Gastroesophageal sphincter (tissue), 4 donors: ENCODE measurements at regions not wholly inside any gene's neighbourhood (a gene's known extent, or its start where the extent isn't known, plus 50 kb on each side); places are given as distances from the start of the nearest gene placed in this dataset.

Experiments
- ATAC-seq: fragments of 150-250 bp; one replicate; pipeline ENCODE4 v1.9.1; 2016; ENCODE audit warnings: mild to moderate bottlenecking, moderate library complexity
- H3K27ac ChIP-seq, 4 donors: fragments of 200-600 bp; sonication (generic) in 3 of 4; 1 replicate in 3 of 4; 2 replicates in 1 of 4; pipeline ENCODE4 v1.5.1; 2016 to 2019
- H3K27me3 ChIP-seq: fragments of 200-600 bp; sonication (generic); one replicate; pipeline ENCODE4 v1.5.1; 2019
- H3K36me3 ChIP-seq, 2 donors: fragments of 200-600 bp; sonication (generic); one replicate each; pipeline ENCODE4 v1.5.1; 2019; ENCODE audit warnings: control low read depth in 1 of 2
- H3K4me1 ChIP-seq, 3 donors: fragments of 200-600 bp; sonication (generic); 1 replicate in 2 of 3; 2 replicates in 1 of 3; pipeline ENCODE4 v1.5.1; 2016 to 2019; ENCODE audit warnings: control low read depth in 2 of 3
- H3K4me3 ChIP-seq, 2 donors: fragments of 200-600 bp; sonication (generic); one replicate each; pipeline ENCODE4 v1.5.1; 2019; ENCODE audit warnings: mild to moderate bottlenecking in 1 of 2, moderate library complexity in 1 of 2
- H3K9me3 ChIP-seq, 3 donors: fragments of 200-600 bp; sonication (generic); one replicate each; pipeline ENCODE4 v1.5.1; 2017 to 2019; ENCODE audit warnings: control low read depth in 2 of 3
- EP300 ChIP-seq: sonication (generic); formaldehyde crosslinking; IDR thresholded peaks from one replicate; pipeline ENCODE4 v1.6.1; 2017; ENCODE audit warnings: antibody characterized with exemption, mild to moderate bottlenecking
- POLR2A ChIP-seq, 2 donors: fragments of 450-650 bp; IDR thresholded peaks; one replicate each; pipeline ENCODE4 v1.6.1; 2017; ENCODE audit warnings: antibody characterized with exemption in 2 of 2, mild to moderate bottlenecking in 2 of 2, moderate library complexity in 1 of 2
- POLR2AphosphoS5 ChIP-seq: sonication (generic); formaldehyde crosslinking; IDR thresholded peaks from one replicate; pipeline ENCODE4 v1.6.1; 2017; ENCODE audit warnings: antibody characterized with exemption
- WGBS, 2 donors: methylation state at CpG; one replicate each; pipeline ENCODE4 v1.1.5; 2018; ENCODE audit warnings: low coverage in 1 of 2; 5-methylcytosine and 5-hydroxymethylcytosine counted together
- TF ChIP-seq, protein P1 (sequence below), 4 experiments: fragments of 200-600 bp in 2 of 4; fragments of 450-650 bp in 2 of 4; sonication (generic) in 1 of 4; IDR thresholded peaks; one replicate each; pipeline ENCODE4 v1.5.1; 2017 to 2019; ENCODE audit warnings: antibody characterized with exemption in 4 of 4, mild to moderate bottlenecking in 2 of 4, moderate library complexity in 2 of 4

DNA sequence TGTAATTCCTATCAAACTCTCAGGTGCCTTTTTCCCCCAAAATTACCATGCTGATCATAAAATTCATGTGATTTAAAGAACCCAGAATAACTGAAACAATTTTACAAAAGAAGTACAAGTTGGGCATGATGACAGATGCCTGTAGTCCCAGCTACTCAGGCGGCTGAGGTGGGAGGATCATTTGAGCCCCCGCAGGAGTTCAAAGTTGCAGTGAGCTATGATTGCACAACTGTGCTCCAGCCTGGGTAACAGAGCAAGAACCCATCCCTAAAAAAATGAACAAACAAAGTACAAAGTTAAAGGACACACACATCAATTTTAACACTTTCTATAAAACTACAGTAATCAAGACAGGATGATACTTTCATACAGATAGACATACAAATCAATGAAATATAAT lies 97.9 kb upstream of the LPAR1 start:
- 51 to 69% methylated on average over 2 of the region's 2 CpGs for WGBS, 2 donors
- Histone ChIP-seq H3K27me3 (no peaks in the 10 kb centered on the region), H3K36me3 (no peaks in the 10 kb centered on the region), H3K4me3 (no peak overlapping the region), H3K27ac (no peak overlapping the region), H3K9me3 (peaks cover 0 to 19% (median 0%) of the 10 kb centered on the region in 3 donors), H3K4me1 (no peaks in the 10 kb centered on the region)
- no peak for ATAC-seq
- TF ChIP-seq POLR2AphosphoS5 (no peak), EP300 (no peak), POLR2A (IDR thresholded peaks at IDR 0.05) (no peak)
- TF ChIP-seq, protein P1, sequence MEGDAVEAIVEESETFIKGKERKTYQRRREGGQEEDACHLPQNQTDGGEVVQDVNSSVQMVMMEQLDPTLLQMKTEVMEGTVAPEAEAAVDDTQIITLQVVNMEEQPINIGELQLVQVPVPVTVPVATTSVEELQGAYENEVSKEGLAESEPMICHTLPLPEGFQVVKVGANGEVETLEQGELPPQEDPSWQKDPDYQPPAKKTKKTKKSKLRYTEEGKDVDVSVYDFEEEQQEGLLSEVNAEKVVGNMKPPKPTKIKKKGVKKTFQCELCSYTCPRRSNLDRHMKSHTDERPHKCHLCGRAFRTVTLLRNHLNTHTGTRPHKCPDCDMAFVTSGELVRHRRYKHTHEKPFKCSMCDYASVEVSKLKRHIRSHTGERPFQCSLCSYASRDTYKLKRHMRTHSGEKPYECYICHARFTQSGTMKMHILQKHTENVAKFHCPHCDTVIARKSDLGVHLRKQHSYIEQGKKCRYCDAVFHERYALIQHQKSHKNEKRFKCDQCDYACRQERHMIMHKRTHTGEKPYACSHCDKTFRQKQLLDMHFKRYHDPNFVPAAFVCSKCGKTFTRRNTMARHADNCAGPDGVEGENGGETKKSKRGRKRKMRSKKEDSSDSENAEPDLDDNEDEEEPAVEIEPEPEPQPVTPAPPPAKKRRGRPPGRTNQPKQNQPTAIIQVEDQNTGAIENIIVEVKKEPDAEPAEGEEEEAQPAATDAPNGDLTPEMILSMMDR (IDR thresholded peaks at IDR 0.05): no peak

GRCh38 chr9:111131211-111131610 lies 92.9 kb upstream of the LPAR1 start:
- no peak overlapping the region for H3K27ac ChIP-seq
- H3K9me3 ChIP-seq: peaks cover 0 to 19% (median 0%) of the 10 kb centered on the region in 3 donors
- no peaks in the 10 kb centered on the region for H3K4me1 ChIP-seq
- H3K36me3 ChIP-seq: no peaks in the 10 kb centered on the region
- ATAC-seq: no peak
- H3K4me3 ChIP-seq: no peak overlapping the region
- TF ChIP-seq EP300: no peak
- TF ChIP-seq POLR2A (IDR thresholded peaks at IDR 0.05): no peak
- TF ChIP-seq, protein P1 (IDR thresholded peaks at IDR 0.05): no peak
- TF ChIP-seq POLR2AphosphoS5: no peak
- WGBS, 2 donors: 57 to 80% methylated on average over 1 of the region's 1 CpG
- no peaks in the 10 kb centered on the region for H3K27me3 ChIP-seq

- Histone ChIP-seq H3K27ac (no peak overlapping the region), H3K27me3 (no peaks in the 10 kb centered on the region), H3K9me3 (no peaks in the 10 kb centered on the region), H3K4me3 (no peak overlapping the region), H3K36me3 (no peaks in the 10 kb centered on the region), H3K4me1 (no peaks in the 10 kb centered on the region)
- TF ChIP-seq POLR2A (IDR thresholded peaks at IDR 0.05): no peak
- no peak for TF ChIP-seq EP300
- TF ChIP-seq POLR2AphosphoS5: no peak
- TF ChIP-seq, protein P1 (IDR thresholded peaks at IDR 0.05): no peak
- WGBS, 2 donors: 43 to 100% methylated on average over 1 of the region's 4 CpGs
- ATAC-seq: no peak
Observed at GRCh38 chr9:111120526-111120925, 82.3 kb upstream of the LPAR1 start.

- ATAC-seq: no peak
- H3K4me1 ChIP-seq: no peaks in the 10 kb centered on the region
- no peaks in the 10 kb centered on the region for H3K27me3 ChIP-seq
- no peak overlapping the region for H3K27ac ChIP-seq
- no peaks in the 10 kb centered on the region for H3K9me3 ChIP-seq
- TF ChIP-seq POLR2AphosphoS5: no peak
- no peak for TF ChIP-seq POLR2A (IDR thresholded peaks at IDR 0.05)
- TF ChIP-seq, protein P1 (IDR thresholded peaks at IDR 0.05): no peak
- TF ChIP-seq EP300: no peak
- no peaks in the 10 kb centered on the region for H3K36me3 ChIP-seq
- no peak overlapping the region for H3K4me3 ChIP-seq
Observed at GRCh38 chr9:111118256-111118948, 80.1 kb upstream of the LPAR1 start.

GRCh38 chr9:111114486-111114885 lies 76.2 kb upstream of the LPAR1 start:
- Histone ChIP-seq H3K27me3 (no peaks in the 10 kb centered on the region), H3K4me3 (no peak overlapping the region), H3K27ac (no peak overlapping the region), H3K36me3 (no peaks in the 10 kb centered on the region), H3K9me3 (no peaks in the 10 kb centered on the region), H3K4me1 (no peaks in the 10 kb centered on the region)
- WGBS, 2 donors: 53 to 84% methylated on average over 1 of the region's 1 CpG
- no peak for ATAC-seq
- TF ChIP-seq POLR2A (IDR thresholded peaks at IDR 0.05): no peak
- TF ChIP-seq POLR2AphosphoS5: no peak
- TF ChIP-seq, protein P1 (IDR thresholded peaks at IDR 0.05): no peak
- TF ChIP-seq EP300: no peak
